MCF 10A (cell line): ENCODE measurements at regions not wholly inside any gene's neighbourhood (a gene's known extent, or its start where the extent isn't known, plus 50 kb on each side); places are given as distances from the start of the nearest gene placed in this dataset.

Source experiments
- BruUV-seq: library from RNA; stranded (reverse); fragments of 400-500 nt; replicated peaks from 2 replicates; lab custom pipeline; 2021; lab: Mats Ljungman, UMichigan
- CTCF ChIA-PET: fragments of 300-600 bp; sonication (Branson Sonifier 250); formaldehyde crosslinking; extraction: SDS; loops from one replicate; lab custom pipeline; 2021; ENCODE audit warnings: antibody characterized with exemption, inconsistent platforms; lab: Yijun Ruan, JAX
- POLR2A ChIA-PET: fragments of 300-600, 350-650 bp; sonication (Branson Sonifier 250); formaldehyde crosslinking; extraction: SDS; loops from one replicate; lab custom pipeline; 2020; ENCODE audit warnings: antibody characterized with exemption, inconsistent platforms; lab: Yijun Ruan, JAX
- DNase-seq: peaks from one replicate; pipeline ENCODE4 v3.0.0-alpha.2; 2018; ENCODE audit not compliant: unreplicated experiment
- H3K27ac Mint-ChIP-seq: one replicate; pipeline ENCODE4 v1.8.0; 2022; ENCODE audit warnings: mild to moderate bottlenecking, low read depth, mixed read lengths; ENCODE audit not compliant: unreplicated experiment
- H3K27me3 Mint-ChIP-seq: one replicate; pipeline ENCODE4 v1.8.0; 2022; ENCODE audit warnings: mixed read lengths; ENCODE audit not compliant: insufficient read depth, unreplicated experiment
- H3K36me3 Mint-ChIP-seq: one replicate; pipeline ENCODE4 v1.8.0; 2022; ENCODE audit warnings: mild to moderate bottlenecking, moderate library complexity, mixed read lengths; ENCODE audit not compliant: insufficient read depth, unreplicated experiment
- H3K4me1 Mint-ChIP-seq: one replicate; pipeline ENCODE4 v1.8.0; 2022; ENCODE audit warnings: mixed read lengths; ENCODE audit not compliant: insufficient read depth, unreplicated experiment
- H3K4me3 Mint-ChIP-seq: one replicate; pipeline ENCODE4 v1.8.0; 2022; ENCODE audit warnings: mild to moderate bottlenecking, moderate library complexity, mixed read lengths; ENCODE audit not compliant: unreplicated experiment
- H3K9me3 Mint-ChIP-seq: one replicate; pipeline ENCODE4 v1.8.0; 2022; ENCODE audit warnings: mixed read lengths; ENCODE audit not compliant: unreplicated experiment
- CTCF ChIP-seq: fragments of 200-600 bp; IDR thresholded peaks from one replicate; pipeline ENCODE4 v1.8.0; 2022; ENCODE audit warnings: antibody characterized with exemption, mild to moderate bottlenecking; ENCODE audit not compliant: unreplicated experiment
- intact Hi-C: fragments of 100-400 bp; cut with micrococcal nuclease; formaldehyde crosslinking; loops from 2 replicates; pipeline ENCODE4 v1.14.1; 2022

- BruUV-seq, result no TSS peak
- CTCF ChIA-PET, result no interaction called here
Observed at GRCh38 chr11:27868709-27869108, 168.5 kb upstream of the BDNF start.

GRCh38 chr11:27868226-27868625, 168.0 kb upstream of the BDNF start:
- CTCF ChIA-PET, result no interaction called here
- POLR2A ChIA-PET, result interaction anchor here (0.7 kb wide), 1 partner anchor 363 kb away, joined by 3 read pairs; no protein-coding TSS in a partner anchor

More at GRCh38 chr11:27868709-27869108, 168.5 kb upstream of the BDNF start:
- H3K27ac Mint-ChIP-seq, result no peak overlapping the region
- intact Hi-C loops, result no loop called here
- no peak for TF ChIP-seq CTCF
- no peak for DNase-seq
- H3K9me3 Mint-ChIP-seq, result no peaks in the 10 kb centered on the region
- H3K4me3 Mint-ChIP-seq, result no peak overlapping the region
- H3K36me3 Mint-ChIP-seq, result no peaks in the 10 kb centered on the region
- POLR2A ChIA-PET, result interaction anchor here (0.7 kb wide), 1 partner anchor 364 kb away, joined by 3 read pairs; no protein-coding TSS in a partner anchor
- no peaks in the 10 kb centered on the region for H3K27me3 Mint-ChIP-seq
- H3K4me1 Mint-ChIP-seq, result no peaks in the 10 kb centered on the region

DNA sequence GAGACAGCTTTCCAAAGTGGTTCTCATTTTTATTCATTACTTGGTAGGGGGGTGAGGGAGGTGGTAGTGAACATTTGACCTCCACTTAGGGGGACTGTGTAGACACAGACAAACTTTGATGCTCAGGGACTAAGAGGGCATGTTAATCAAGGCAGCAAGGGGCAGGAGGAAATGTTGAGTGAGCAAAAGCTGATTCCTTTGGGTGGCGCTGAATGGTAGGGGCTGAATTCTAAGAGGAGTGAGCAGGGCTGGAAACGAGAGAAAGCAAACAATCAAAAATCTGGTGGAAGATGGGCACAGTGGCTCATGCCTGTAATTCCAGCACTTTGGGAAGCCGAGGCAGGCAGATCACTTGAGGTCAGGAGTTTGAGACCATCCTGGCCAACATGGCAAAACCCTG, 164.8 kb upstream of the BDNF start:
- no peak overlapping the region for H3K4me3 Mint-ChIP-seq

More at GRCh38 chr11:27868226-27868625, 168.0 kb upstream of the BDNF start:
- DNase-seq, result no peak
- no TSS peak for BruUV-seq
- Mint-ChIP-seq H3K27ac (no peak overlapping the region), H3K9me3 (no peaks in the 10 kb centered on the region), H3K27me3 (no peaks in the 10 kb centered on the region), H3K4me1 (no peaks in the 10 kb centered on the region), H3K4me3 (no peak overlapping the region), H3K36me3 (no peaks in the 10 kb centered on the region)
- no peak for TF ChIP-seq CTCF
- intact Hi-C loops, result no loop called here

GRCh38 chr11:27864611-27865010, 164.4 kb upstream of the BDNF start:
- CTCF ChIA-PET, result interaction anchor here (0.6 to 1.0 kb wide), 2 partner anchors 63 to 477 kb away, joined by 3 to 5 read pairs; no protein-coding TSS in a partner anchor

More for the DNA sequence above, 164.8 kb upstream of the BDNF start:
- H3K27ac Mint-ChIP-seq, result no peak overlapping the region
- peaks cover 14% of the 10 kb centered on the region for H3K4me1 Mint-ChIP-seq
- DNase-seq, result no peak
- CTCF ChIA-PET, result interaction anchor here (0.6 to 0.7 kb wide), 2 partner anchors 264 to 477 kb away, joined by 3 to 5 read pairs; no protein-coding TSS in a partner anchor
- POLR2A ChIA-PET, result no interaction called here
- intact Hi-C loops, result no loop called here
- H3K27me3 Mint-ChIP-seq, result no peaks in the 10 kb centered on the region
- no peaks in the 10 kb centered on the region for H3K9me3 Mint-ChIP-seq
- BruUV-seq, result no TSS peak
- no peak for TF ChIP-seq CTCF
- no peaks in the 10 kb centered on the region for H3K36me3 Mint-ChIP-seq

More at GRCh38 chr11:27864611-27865010, 164.4 kb upstream of the BDNF start:
- Mint-ChIP-seq H3K27me3 (no peaks in the 10 kb centered on the region), H3K4me1 (peaks cover 14% of the 10 kb centered on the region), H3K9me3 (no peaks in the 10 kb centered on the region), H3K4me3 (no peak overlapping the region), H3K27ac (no peak overlapping the region), H3K36me3 (no peaks in the 10 kb centered on the region)
- intact Hi-C loops, result no loop called here
- BruUV-seq, result no TSS peak
- POLR2A ChIA-PET, result no interaction called here
- DNase-seq, result no peak
- no peak for TF ChIP-seq CTCF
